Left lung (tissue), 4 donors: ENCODE measurements at regions not wholly inside any gene's neighbourhood (a gene's known extent, or its start where the extent isn't known, plus 50 kb on each side); places are given as distances from the start of the nearest gene placed in this dataset.
A peak's percentile ranks its signal among the peaks of the same experiment; 100 is the strongest.

Experiments
- ATAC-seq: fragments of 200-7000 bp; cut with Tn5 transposase; one replicate; pipeline ENCODE4 v1.9.1; 2020; ENCODE audit warnings: moderate library complexity
- DNase-seq, 4 donors: peaks; one replicate each; pipeline ENCODE4 v3.0.0-alpha.2; 2013 to 2020
- H3K27ac ChIP-seq, 2 donors: fragments of 200-600 bp; sonication (generic) in 1 of 2; one replicate each; pipeline versions ENCODE4 v1.5.0 to v1.8.0; 2020 to 2021
- H3K27me3 ChIP-seq, 2 donors: fragments of 200-600 bp; sonication (generic) in 1 of 2; one replicate each; pipeline versions ENCODE4 v1.5.0 to v1.8.0; 2020 to 2021
- H3K36me3 ChIP-seq, 2 donors: fragments of 200-600 bp; sonication (generic) in 1 of 2; one replicate each; pipeline versions ENCODE4 v1.5.0 to v1.8.0; 2020 to 2021
- H3K4me1 ChIP-seq, 2 donors: fragments of 200-600 bp; one replicate each; pipeline ENCODE4 v1.8.0; 2021
- H3K4me3 ChIP-seq, 2 donors: fragments of 200-600 bp; sonication (generic) in 1 of 2; one replicate each; pipeline versions ENCODE4 v1.5.0 to v1.8.0; 2020 to 2021; ENCODE audit warnings: mild to moderate bottlenecking in 1 of 2
- H3K9me3 ChIP-seq, 2 donors: fragments of 200-600 bp; sonication (generic) in 1 of 2; one replicate each; pipeline versions ENCODE4 v1.5.0 to v1.8.0; 2020 to 2021
- intact Hi-C, 2 donors: fragments of 100-400 bp; cut with DNase I; formaldehyde crosslinking; loops; one replicate each; pipeline versions ENCODE4 v1.11.2 to v1.14.2; 2022
- TF ChIP-seq, protein P1 (sequence below), 2 donors: fragments of 200-600 bp; sonication (generic) in 1 of 2; IDR thresholded peaks; one replicate each; pipeline versions ENCODE4 v1.5.0 to v1.8.0; 2021; ENCODE audit warnings: antibody characterized with exemption in 2 of 2
- donor health status: DM: no; HTN: yes; CAD: no.
- donor health status: DM: no; HTN: no; CAD: no.

DNA sequence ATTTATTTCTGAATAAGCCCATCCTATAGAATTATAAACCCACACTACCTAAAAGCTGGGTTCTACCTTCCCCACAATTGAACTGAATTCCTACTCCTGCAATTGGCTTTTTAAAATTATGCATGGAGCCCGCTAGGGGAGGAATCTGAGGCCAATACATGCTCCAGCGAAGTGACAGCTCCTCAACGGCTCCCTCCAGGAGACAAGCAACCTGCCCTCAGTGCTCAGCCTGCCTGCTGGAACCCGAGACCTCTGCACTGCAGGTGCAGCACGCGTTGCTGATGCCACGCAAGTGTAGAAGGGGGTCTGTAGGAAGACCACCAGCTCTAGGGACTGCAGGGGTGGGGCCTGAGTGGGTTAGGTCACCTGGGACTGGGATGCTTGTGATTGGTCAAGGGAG lies 170.2 kb upstream of the CDYL start:
- no peak for ATAC-seq
- Histone ChIP-seq H3K27me3 (no peaks in the 10 kb centered on the region), H3K4me3 (no peak overlapping the region), H3K4me1 (peaks cover 0 to 9% of the 10 kb centered on the region in 2 donors), H3K9me3 (no peaks in the 10 kb centered on the region), H3K36me3 (no peaks in the 10 kb centered on the region), H3K27ac (no peak overlapping the region)
- DNase-seq = no peak
- TF ChIP-seq, protein P1, sequence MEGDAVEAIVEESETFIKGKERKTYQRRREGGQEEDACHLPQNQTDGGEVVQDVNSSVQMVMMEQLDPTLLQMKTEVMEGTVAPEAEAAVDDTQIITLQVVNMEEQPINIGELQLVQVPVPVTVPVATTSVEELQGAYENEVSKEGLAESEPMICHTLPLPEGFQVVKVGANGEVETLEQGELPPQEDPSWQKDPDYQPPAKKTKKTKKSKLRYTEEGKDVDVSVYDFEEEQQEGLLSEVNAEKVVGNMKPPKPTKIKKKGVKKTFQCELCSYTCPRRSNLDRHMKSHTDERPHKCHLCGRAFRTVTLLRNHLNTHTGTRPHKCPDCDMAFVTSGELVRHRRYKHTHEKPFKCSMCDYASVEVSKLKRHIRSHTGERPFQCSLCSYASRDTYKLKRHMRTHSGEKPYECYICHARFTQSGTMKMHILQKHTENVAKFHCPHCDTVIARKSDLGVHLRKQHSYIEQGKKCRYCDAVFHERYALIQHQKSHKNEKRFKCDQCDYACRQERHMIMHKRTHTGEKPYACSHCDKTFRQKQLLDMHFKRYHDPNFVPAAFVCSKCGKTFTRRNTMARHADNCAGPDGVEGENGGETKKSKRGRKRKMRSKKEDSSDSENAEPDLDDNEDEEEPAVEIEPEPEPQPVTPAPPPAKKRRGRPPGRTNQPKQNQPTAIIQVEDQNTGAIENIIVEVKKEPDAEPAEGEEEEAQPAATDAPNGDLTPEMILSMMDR (IDR thresholded peaks at IDR 0.05) = no peak
- intact Hi-C loops = no loop called here

DNA sequence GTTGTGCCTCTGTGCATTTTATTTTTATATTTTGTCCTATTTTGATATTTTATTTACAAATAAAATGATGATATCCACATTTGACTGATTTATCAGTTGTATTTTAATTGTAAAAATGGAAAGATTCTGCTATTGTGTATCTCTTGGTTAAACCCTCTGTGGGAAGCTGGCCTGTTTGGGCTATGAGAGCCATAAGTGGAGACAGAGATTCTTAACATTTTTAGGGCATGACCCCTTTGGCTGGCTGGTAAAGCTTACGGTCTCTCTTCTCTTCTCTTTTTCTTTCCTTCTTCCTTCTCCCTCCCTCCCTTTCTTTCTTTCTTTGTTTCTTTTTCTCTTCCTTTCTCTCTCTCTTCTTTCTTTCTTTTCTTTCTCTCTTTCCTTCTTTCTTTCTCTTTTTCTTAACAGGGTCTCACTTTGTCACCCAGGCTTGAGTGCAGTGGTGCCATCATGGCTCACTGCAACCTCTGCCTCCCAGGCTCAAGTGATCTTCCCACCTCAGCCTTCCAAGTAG lies 172.3 kb upstream of the CDYL start:
- Histone ChIP-seq H3K36me3 (no peaks in the 10 kb centered on the region), H3K9me3 (no peaks in the 10 kb centered on the region), H3K27ac (no peak overlapping the region), H3K27me3 (no peaks in the 10 kb centered on the region), H3K4me3 (no peak overlapping the region), H3K4me1 (peaks cover 0 to 9% of the 10 kb centered on the region in 2 donors)
- ATAC-seq (no peak), DNase-seq (no peak)
- intact Hi-C loops = no loop called here
- TF ChIP-seq, protein P1 (IDR thresholded peaks at IDR 0.05) = no peak

DNA sequence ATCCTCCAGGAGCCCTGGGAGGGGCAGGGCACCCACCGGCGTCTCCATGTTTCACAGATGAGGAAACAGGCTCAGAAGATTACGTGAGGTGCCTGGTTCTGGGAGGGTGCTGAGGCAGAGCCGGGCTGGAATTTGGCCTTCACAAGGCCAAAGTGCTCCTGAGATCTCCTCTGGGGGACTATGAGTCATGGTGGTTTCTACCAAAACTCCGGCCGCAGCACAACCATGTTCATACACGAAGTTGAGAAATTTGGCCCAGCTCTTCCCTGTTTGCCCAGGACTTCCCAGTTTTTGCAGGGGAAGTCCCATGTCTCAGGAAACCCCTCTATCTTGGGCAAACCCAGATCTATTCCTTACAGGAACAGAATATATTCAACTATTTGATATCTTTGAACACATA lies 172.9 kb upstream of the CDYL start:
- ATAC-seq (peak; percentile 79), DNase-seq (peak in 1 of 4 donors; percentile 48)

GRCh38 chr6:4599924-4600323 lies 176.3 kb upstream of the CDYL start:
- intact Hi-C loops = no loop called here
- TF ChIP-seq, protein P1 (IDR thresholded peaks at IDR 0.05) = no peak
- Histone ChIP-seq H3K27ac (no peak overlapping the region), H3K27me3 (no peaks in the 10 kb centered on the region), H3K4me3 (no peak overlapping the region), H3K9me3 (no peaks in the 10 kb centered on the region), H3K4me1 (peaks cover 0 to 9% of the 10 kb centered on the region in 2 donors), H3K36me3 (no peaks in the 10 kb centered on the region)
- ATAC-seq = peak; percentile 44
- no peak for DNase-seq

More for the DNA sequence above, 172.9 kb upstream of the CDYL start:
- H3K4me1 ChIP-seq = peaks cover 0 to 9% of the 10 kb centered on the region in 2 donors
- intact Hi-C loops = no loop called here
- H3K27ac ChIP-seq = peak overlapping the region in 1 of 2 donors; percentile 43
- no peak overlapping the region for H3K4me3 ChIP-seq
- TF ChIP-seq, protein P1 (IDR thresholded peaks at IDR 0.05) = no peak
- H3K27me3 ChIP-seq = no peaks in the 10 kb centered on the region
- H3K9me3 ChIP-seq = no peaks in the 10 kb centered on the region
- no peaks in the 10 kb centered on the region for H3K36me3 ChIP-seq

DNA sequence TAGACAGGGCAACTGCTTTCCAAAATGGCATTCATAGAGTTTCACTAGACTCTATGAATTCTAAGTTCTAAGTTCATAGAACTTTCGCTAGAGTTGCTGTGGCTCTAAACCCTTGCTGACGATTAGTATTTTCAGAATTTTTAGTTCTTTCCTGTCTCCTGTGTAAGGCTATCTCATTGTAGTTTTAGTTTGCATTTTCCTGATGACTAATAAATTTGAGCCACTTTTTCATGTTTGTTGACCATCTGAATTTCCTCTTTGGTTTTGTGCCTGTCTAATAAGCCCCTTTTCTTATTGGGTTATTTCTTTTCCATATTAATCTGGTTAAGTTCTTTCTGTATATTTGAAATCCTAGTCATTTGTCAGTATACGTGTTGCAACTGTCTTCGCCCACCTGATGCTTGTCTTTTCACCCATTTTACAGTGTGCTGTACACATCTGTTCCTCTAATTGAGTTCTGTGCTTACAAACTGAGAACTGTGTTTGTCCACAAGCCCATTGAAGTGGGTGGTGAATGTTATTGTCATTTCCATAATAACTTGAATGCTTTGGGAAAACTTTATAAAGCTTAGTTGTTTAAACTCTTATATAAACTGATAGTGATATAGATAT lies 177.7 kb upstream of the CDYL start:
- Histone ChIP-seq H3K27ac (no peak overlapping the region), H3K4me1 (peaks cover 0 to 9% of the 10 kb centered on the region in 2 donors), H3K9me3 (no peaks in the 10 kb centered on the region), H3K36me3 (no peaks in the 10 kb centered on the region), H3K27me3 (no peaks in the 10 kb centered on the region), H3K4me3 (no peak overlapping the region)
- intact Hi-C loops = no loop called here
- DNase-seq (no peak), ATAC-seq (no peak)
- TF ChIP-seq, protein P1 (IDR thresholded peaks at IDR 0.05) = no peak
